SU-DHL-6 (cell line): ENCODE measurements at regions not wholly inside any gene's neighbourhood (a gene's known extent, or its start where the extent isn't known, plus 50 kb on each side); places are given as distances from the start of the nearest gene placed in this dataset.
"Not testable (repeated sequence)": the region's sequence is repeated elsewhere in the genome, so short reads cannot be mapped to it uniquely, and the experiment has no call there.

Source experiments
- H2AFZ ChIP-seq: fragments of 200-600 bp; sonication (generic); 2 replicates; pipeline ENCODE4 v1.6.1; 2014; ENCODE audit warnings: low read depth, mild to moderate bottlenecking, moderate library complexity, mixed read lengths, antibody characterized with exemption, low read length; ENCODE audit not compliant: severe bottlenecking
- H3F3A ChIP-seq: fragments of 200-600 bp; shearing (Covaris generic); 2 replicates; pipeline ENCODE4 v1.6.0; 2016; ENCODE audit warnings: antibody characterized with exemption, mild to moderate bottlenecking; ENCODE audit not compliant: insufficient read depth
- H3K27ac ChIP-seq: fragments of 200-600 bp; sonication (generic); 2 replicates; pipeline ENCODE4 v1.5.1; 2016; ENCODE audit warnings: low read depth, mild to moderate bottlenecking, low read length, moderate library complexity, mixed read lengths
- H3K27me3 ChIP-seq: fragments of 200-600 bp; sonication (generic), shearing (Covaris generic); 2 replicates; pipeline ENCODE4 v1.6.0; 2014; ENCODE audit warnings: mild to moderate bottlenecking, low read length
- H3K36me3 ChIP-seq: fragments of 200-600 bp; sonication (generic); 2 replicates; pipeline ENCODE4 v1.6.1; 2014; ENCODE audit warnings: mild to moderate bottlenecking, low read length, mixed read lengths
- H3K4me2 ChIP-seq: fragments of 300-600, 200-600 bp; shearing (Covaris generic), sonication (generic); 2 replicates; pipeline ENCODE4 v1.6.0; 2014; ENCODE audit warnings: low read length, low read depth, mild to moderate bottlenecking; ENCODE audit not compliant: poor library complexity, severe bottlenecking
- H3K4me3 ChIP-seq: fragments of 200-600 bp; sonication (generic); 2 replicates; pipeline ENCODE4 v1.5.1; 2014; ENCODE audit warnings: antibody characterized with exemption, low read length, mild to moderate bottlenecking, mixed read lengths; ENCODE audit not compliant: insufficient read depth, poor library complexity, severe bottlenecking
- H3K79me2 ChIP-seq: fragments of 200-600 bp; sonication (generic); 2 replicates; pipeline ENCODE4 v1.6.1; 2014; ENCODE audit warnings: mild to moderate bottlenecking, low read length, moderate library complexity; ENCODE audit not compliant: insufficient read depth
- H3K9ac ChIP-seq: fragments of 200-600 bp; sonication (generic); 2 replicates; pipeline ENCODE4 v1.7.0; 2014; ENCODE audit warnings: mild to moderate bottlenecking, low read length
- H3K9me2 ChIP-seq: fragments of 200-600 bp; sonication (generic); replicated peaks from 2 replicates; pipeline ENCODE4 v1.6.1; 2014; ENCODE audit warnings: low read length; ENCODE audit not compliant: insufficient read depth
- H3K9me3 ChIP-seq: fragments of 200-600 bp; sonication (generic); 2 replicates; pipeline ENCODE4 v1.6.1; 2014; ENCODE audit warnings: low read length, mixed read lengths; ENCODE audit not compliant: insufficient read depth
- H4K20me1 ChIP-seq: fragments of 200-600 bp; sonication (generic); 2 replicates; pipeline ENCODE4 v1.6.1; 2014; ENCODE audit warnings: low read depth, mild to moderate bottlenecking, antibody characterized with exemption, low read length, moderate library complexity, mixed read lengths
- CTCF ChIP-seq: fragments of 200-600 bp; sonication (generic); IDR thresholded peaks from one replicate; pipeline ENCODE4 v1.5.1; 2017; ENCODE audit warnings: antibody characterized with exemption, mild to moderate bottlenecking, low read length, moderate library complexity; ENCODE audit not compliant: insufficient read depth, poor library complexity, severe bottlenecking
- EZH2phosphoT487 ChIP-seq: fragments of 200-600 bp; sonication (generic), shearing (Covaris generic); conservative IDR thresholded peaks from 2 replicates; pipeline ENCODE4 v1.6.1; 2018; ENCODE audit warnings: mild to moderate bottlenecking, antibody characterized with exemption, low read length, moderate library complexity, mixed read lengths

- no peaks in the 10 kb centered on the region for H4K20me1 ChIP-seq
- H3K27ac ChIP-seq: no peak overlapping the region
- TF ChIP-seq CTCF (no peak), EZH2phosphoT487 (no peak)
- no peaks in the 10 kb centered on the region for H3K79me2 ChIP-seq
- no peaks in the 10 kb centered on the region for H3K9me2 ChIP-seq
- no peak overlapping the region for H3K4me3 ChIP-seq
- no peaks in the 10 kb centered on the region for H3K36me3 ChIP-seq
- no peaks in the 10 kb centered on the region for H3F3A ChIP-seq
- no peaks in the 10 kb centered on the region for H3K27me3 ChIP-seq
- H3K4me2 ChIP-seq: no peak overlapping the region
- H2AFZ ChIP-seq: no peak overlapping the region
- H3K9me3 ChIP-seq: no peaks in the 10 kb centered on the region
- no peak overlapping the region for H3K9ac ChIP-seq
These were observed 263.6 kb upstream of the NCAM1 start for GRCh38 chr11:112697391-112698178.

GRCh38 chr11:112705148-112705547, 256.1 kb upstream of the NCAM1 start:
- Histone ChIP-seq H3K9me3 (no peaks in the 10 kb centered on the region), H3K4me2 (no peak overlapping the region), H3K79me2 (no peaks in the 10 kb centered on the region), H3K9ac (no peak overlapping the region), H2AFZ (no peak overlapping the region), H3K27me3 (no peaks in the 10 kb centered on the region), H3K36me3 (no peaks in the 10 kb centered on the region), H3K27ac (no peak overlapping the region), H3F3A (no peaks in the 10 kb centered on the region), H3K9me2 (no peaks in the 10 kb centered on the region), H4K20me1 (no peaks in the 10 kb centered on the region), H3K4me3 (no peak overlapping the region)
- TF ChIP-seq EZH2phosphoT487 (no peak), CTCF (no peak)

GRCh38 chr11:112706863-112707262, 254.4 kb upstream of the NCAM1 start:
- H3K4me3 ChIP-seq: no peak overlapping the region
- H3K36me3 ChIP-seq: no peaks in the 10 kb centered on the region
- no peaks in the 10 kb centered on the region for H3F3A ChIP-seq
- no peaks in the 10 kb centered on the region for H3K9me3 ChIP-seq
- no peaks in the 10 kb centered on the region for H4K20me1 ChIP-seq
- no peak for TF ChIP-seq CTCF
- no peak for TF ChIP-seq EZH2phosphoT487
- no peaks in the 10 kb centered on the region for H3K9me2 ChIP-seq
- no peak overlapping the region for H3K4me2 ChIP-seq
- no peaks in the 10 kb centered on the region for H3K27me3 ChIP-seq
- no peak overlapping the region for H2AFZ ChIP-seq
- H3K9ac ChIP-seq: no peak overlapping the region
- H3K79me2 ChIP-seq: no peaks in the 10 kb centered on the region
- H3K27ac ChIP-seq: no peak overlapping the region

GRCh38 chr11:112714340-112714739, 246.9 kb upstream of the NCAM1 start:
- not testable (repeated sequence) for H2AFZ ChIP-seq, H3K4me2 ChIP-seq, H3K27me3 ChIP-seq, H3K36me3 ChIP-seq, H3K4me3 ChIP-seq, H3K9me2 ChIP-seq, H4K20me1 ChIP-seq, H3F3A ChIP-seq, H3K9ac ChIP-seq, H3K27ac ChIP-seq, H3K9me3 ChIP-seq, H3K79me2 ChIP-seq
